Suprapubic skin (tissue), 3 donors: ENCODE measurements at regions not wholly inside any gene's neighbourhood (a gene's known extent, or its start where the extent isn't known, plus 50 kb on each side); places are given as distances from the start of the nearest gene placed in this dataset.

Source experiments
- EP300 ChIP-seq: sonication (generic); formaldehyde crosslinking; IDR thresholded peaks from one replicate; pipeline ENCODE4 v1.6.1; 2017; ENCODE audit warnings: antibody characterized with exemption
- POLR2A ChIP-seq, 2 donors: fragments of 450-650 bp; IDR thresholded peaks; one replicate each; pipeline ENCODE4 v1.6.1; 2017; ENCODE audit warnings: antibody characterized with exemption in 2 of 2, mild to moderate bottlenecking in 2 of 2, moderate library complexity in 2 of 2
- TF ChIP-seq, protein P1 (sequence below), 2 donors: fragments of 200-600 bp in 1 of 2; fragments of 450-650 bp in 1 of 2; sonication (generic) in 1 of 2; IDR thresholded peaks; one replicate each; pipeline ENCODE4 v1.5.1; 2016 to 2019; ENCODE audit warnings: antibody characterized with exemption in 2 of 2, mild to moderate bottlenecking in 1 of 2, moderate library complexity in 1 of 2

GRCh38 chr7:22612776-22613175 lies 112.8 kb upstream of the STEAP1B start:
- TF ChIP-seq EP300 (no peak), POLR2A (IDR thresholded peaks at IDR 0.05) (no peak)
- TF ChIP-seq, protein P1, sequence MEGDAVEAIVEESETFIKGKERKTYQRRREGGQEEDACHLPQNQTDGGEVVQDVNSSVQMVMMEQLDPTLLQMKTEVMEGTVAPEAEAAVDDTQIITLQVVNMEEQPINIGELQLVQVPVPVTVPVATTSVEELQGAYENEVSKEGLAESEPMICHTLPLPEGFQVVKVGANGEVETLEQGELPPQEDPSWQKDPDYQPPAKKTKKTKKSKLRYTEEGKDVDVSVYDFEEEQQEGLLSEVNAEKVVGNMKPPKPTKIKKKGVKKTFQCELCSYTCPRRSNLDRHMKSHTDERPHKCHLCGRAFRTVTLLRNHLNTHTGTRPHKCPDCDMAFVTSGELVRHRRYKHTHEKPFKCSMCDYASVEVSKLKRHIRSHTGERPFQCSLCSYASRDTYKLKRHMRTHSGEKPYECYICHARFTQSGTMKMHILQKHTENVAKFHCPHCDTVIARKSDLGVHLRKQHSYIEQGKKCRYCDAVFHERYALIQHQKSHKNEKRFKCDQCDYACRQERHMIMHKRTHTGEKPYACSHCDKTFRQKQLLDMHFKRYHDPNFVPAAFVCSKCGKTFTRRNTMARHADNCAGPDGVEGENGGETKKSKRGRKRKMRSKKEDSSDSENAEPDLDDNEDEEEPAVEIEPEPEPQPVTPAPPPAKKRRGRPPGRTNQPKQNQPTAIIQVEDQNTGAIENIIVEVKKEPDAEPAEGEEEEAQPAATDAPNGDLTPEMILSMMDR (IDR thresholded peaks at IDR 0.05) = no peak
